ENCODE measurements at regions not wholly inside any gene's neighbourhood (a gene's known extent, or its start where the extent isn't known, plus 50 kb on each side); places are given as distances from the start of the nearest gene placed in this dataset.

- no peaks in the 10 kb centered on the region for H3K27me3 ChIP-seq
- intact Hi-C loops (cut with DNase I): no loop called here
Measured at GRCh38 chr7:18154726-18155125, 127.1 kb upstream of the PRPS1L1 start.

DNA sequence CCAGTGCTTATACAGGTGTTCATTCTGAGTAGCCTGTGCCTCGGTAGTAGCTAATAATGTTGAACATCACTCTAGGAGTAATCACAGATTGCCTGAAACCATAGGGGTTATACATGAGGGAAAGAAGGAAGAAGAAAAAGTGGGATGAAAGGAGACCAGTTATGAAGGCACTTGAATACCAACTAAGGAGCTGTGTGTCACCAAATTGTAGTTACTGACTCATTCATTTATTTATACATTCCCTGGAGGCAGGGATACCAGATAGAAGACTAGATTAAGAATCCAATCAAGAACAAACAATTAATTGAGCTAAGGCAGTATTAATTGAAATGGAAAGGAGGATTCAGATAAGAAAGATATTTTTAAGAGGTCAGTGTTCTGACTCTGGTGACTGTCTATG, 129.6 kb upstream of the PRPS1L1 start:
- intact Hi-C loops (cut with DNase I): no loop called here
- 50% methylated on average over 1 of the region's 1 CpG for WGBS (ENCODE audit: insufficient coverage, low coverage, low lambda C conversion rate, missing lambda C conversion rate)
- ATAC-seq (no peak), DNase-seq (no peak)
- Histone ChIP-seq H3K27me3 (no peaks in the 10 kb centered on the region), H3K9me3 (no peaks in the 10 kb centered on the region), H3K27ac (no peak overlapping the region), H3K4me1 (no peaks in the 10 kb centered on the region), H3K4me3 (no peak overlapping the region), H3K36me3 (no peaks in the 10 kb centered on the region)
- no peak for TF ChIP-seq POLR2A (IDR thresholded peaks at IDR 0.05)
- TF ChIP-seq, protein P1, sequence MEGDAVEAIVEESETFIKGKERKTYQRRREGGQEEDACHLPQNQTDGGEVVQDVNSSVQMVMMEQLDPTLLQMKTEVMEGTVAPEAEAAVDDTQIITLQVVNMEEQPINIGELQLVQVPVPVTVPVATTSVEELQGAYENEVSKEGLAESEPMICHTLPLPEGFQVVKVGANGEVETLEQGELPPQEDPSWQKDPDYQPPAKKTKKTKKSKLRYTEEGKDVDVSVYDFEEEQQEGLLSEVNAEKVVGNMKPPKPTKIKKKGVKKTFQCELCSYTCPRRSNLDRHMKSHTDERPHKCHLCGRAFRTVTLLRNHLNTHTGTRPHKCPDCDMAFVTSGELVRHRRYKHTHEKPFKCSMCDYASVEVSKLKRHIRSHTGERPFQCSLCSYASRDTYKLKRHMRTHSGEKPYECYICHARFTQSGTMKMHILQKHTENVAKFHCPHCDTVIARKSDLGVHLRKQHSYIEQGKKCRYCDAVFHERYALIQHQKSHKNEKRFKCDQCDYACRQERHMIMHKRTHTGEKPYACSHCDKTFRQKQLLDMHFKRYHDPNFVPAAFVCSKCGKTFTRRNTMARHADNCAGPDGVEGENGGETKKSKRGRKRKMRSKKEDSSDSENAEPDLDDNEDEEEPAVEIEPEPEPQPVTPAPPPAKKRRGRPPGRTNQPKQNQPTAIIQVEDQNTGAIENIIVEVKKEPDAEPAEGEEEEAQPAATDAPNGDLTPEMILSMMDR (IDR thresholded peaks at IDR 0.05): no peak

More at GRCh38 chr7:18154726-18155125, 127.1 kb upstream of the PRPS1L1 start:
- WGBS (ENCODE audit: insufficient coverage, low coverage, low lambda C conversion rate, missing lambda C conversion rate): 56% methylated on average over 5 of the region's 5 CpGs
- TF ChIP-seq, protein P1 (IDR thresholded peaks at IDR 0.05): no peak
- no peaks in the 10 kb centered on the region for H3K36me3 ChIP-seq
- H3K4me1 ChIP-seq: no peaks in the 10 kb centered on the region
- no peak for DNase-seq
- no peak overlapping the region for H3K4me3 ChIP-seq
- H3K27ac ChIP-seq: no peak overlapping the region
- no peaks in the 10 kb centered on the region for H3K9me3 ChIP-seq
- ATAC-seq: no peak

- ATAC-seq (no peak), DNase-seq (no peak)
- Histone ChIP-seq H3K36me3 (no peaks in the 10 kb centered on the region), H3K27me3 (no peaks in the 10 kb centered on the region), H3K27ac (no peak overlapping the region), H3K4me3 (no peak overlapping the region), H3K4me1 (no peaks in the 10 kb centered on the region), H3K9me3 (no peaks in the 10 kb centered on the region)
- TF ChIP-seq, protein P1 (IDR thresholded peaks at IDR 0.05): no peak
- no peak for TF ChIP-seq POLR2A (IDR thresholded peaks at IDR 0.05)
- 25% methylated on average over 1 of the region's 1 CpG for WGBS (ENCODE audit: insufficient coverage, low coverage, low lambda C conversion rate, missing lambda C conversion rate)
- intact Hi-C loops (cut with DNase I): no loop called here
Measured at GRCh38 chr7:18162657-18163056, 135.0 kb upstream of the PRPS1L1 start.

DNA sequence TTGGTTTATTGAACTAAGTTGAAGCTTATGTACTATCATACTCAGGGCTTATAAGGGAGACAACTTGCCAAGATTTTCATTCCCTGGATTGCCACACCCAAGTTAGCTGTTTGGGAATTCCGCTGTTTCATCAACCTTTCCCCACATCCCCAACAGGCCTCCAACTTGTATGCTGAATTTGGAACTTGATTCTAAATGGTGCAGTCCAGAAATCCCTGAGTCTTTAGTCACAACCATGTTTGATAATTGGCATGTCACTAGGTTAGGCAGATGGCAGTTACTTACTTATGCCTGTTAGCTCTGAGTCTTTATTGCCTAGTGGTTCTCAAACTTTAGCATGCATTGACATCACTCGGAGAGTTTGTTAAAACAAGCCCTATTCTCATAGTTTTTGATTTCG, 135.4 kb upstream of the PRPS1L1 start:
- WGBS (ENCODE audit: insufficient coverage, low coverage, low lambda C conversion rate, missing lambda C conversion rate): 76% methylated on average over 3 of the region's 3 CpGs
- H3K9me3 ChIP-seq: no peaks in the 10 kb centered on the region
- intact Hi-C loops (cut with DNase I): no loop called here

More for the DNA sequence above, 135.4 kb upstream of the PRPS1L1 start:
- DNase-seq: no peak
- Histone ChIP-seq H3K27me3 (no peaks in the 10 kb centered on the region), H3K4me1 (no peaks in the 10 kb centered on the region), H3K4me3 (no peak overlapping the region), H3K27ac (no peak overlapping the region), H3K36me3 (no peaks in the 10 kb centered on the region)
- TF ChIP-seq, protein P1 (IDR thresholded peaks at IDR 0.05): no peak
- TF ChIP-seq POLR2A (IDR thresholded peaks at IDR 0.05): no peak
- no peak for ATAC-seq

All from right lobe of liver (tissue), 6 donors.